HCT116 (cell line): ENCODE measurements at regions not wholly inside any gene's neighbourhood (a gene's known extent, or its start where the extent isn't known, plus 50 kb on each side); places are given as distances from the start of the nearest gene placed in this dataset.
"Not testable (repeated sequence)": the region's sequence is repeated elsewhere in the genome, so short reads cannot be mapped to it uniquely, and the experiment has no call there.

Experiments
- CEBPB ChIP-seq: IDR thresholded peaks from 2 replicates; pipeline ENCODE4 v1.6.1; 2012; ENCODE audit warnings: low read depth
- ELF1 ChIP-seq: IDR thresholded peaks from 2 replicates; pipeline ENCODE4 v1.6.1; 2012; ENCODE audit warnings: low read depth, borderline replicate concordance
- EZH2 ChIP-seq: fragments of 200-600 bp; sonication (generic); IDR thresholded peaks from 2 replicates; pipeline ENCODE4 v1.6.1; 2017; ENCODE audit warnings: antibody characterized with exemption, mixed run types
- EZH2phosphoT487 ChIP-seq: fragments of 200-600 bp; IDR thresholded peaks from 2 replicates; pipeline ENCODE4 v1.6.1; 2018; ENCODE audit warnings: antibody characterized with exemption, borderline replicate concordance
- POLR2A ChIP-seq: IDR thresholded peaks from 2 replicates; pipeline ENCODE4 v1.7.0; 2011; ENCODE audit warnings: borderline replicate concordance; ENCODE audit not compliant: insufficient read depth, insufficient read length; ENCODE audit errors: extremely low read depth
- POLR2AphosphoS5 ChIP-seq: IDR thresholded peaks from 2 replicates; pipeline ENCODE4 v1.6.1; 2011; ENCODE audit warnings: mild to moderate bottlenecking, low read depth, low read length, moderate library complexity
- SP1 ChIP-seq: IDR thresholded peaks from 2 replicates; pipeline ENCODE4 v1.6.1; 2012; ENCODE audit warnings: low read depth
- TCF7L2 ChIP-seq: IDR thresholded peaks from 2 replicates; pipeline ENCODE4 v1.7.0; 2011; ENCODE audit warnings: borderline replicate concordance, inconsistent platforms; ENCODE audit not compliant: insufficient read depth, insufficient read length; ENCODE audit errors: extremely low read depth
- ZNF274 ChIP-seq: fragments of 200-500 bp; sonication (Bioruptor generic); IDR thresholded peaks from 2 replicates; pipeline ENCODE4 v1.6.1; 2014; ENCODE audit warnings: mild to moderate bottlenecking, low read depth, low read length, inconsistent platforms
- TF ChIP-seq, protein P1 (sequence below): IDR thresholded peaks from 2 replicates; pipeline ENCODE4 v1.6.1; 2012; ENCODE audit warnings: low read depth
- TF ChIP-seq, protein P2 (sequence below), 3 experiments: fragments of 200-600 bp in 1 of 3; sonication (generic) in 1 of 3; IDR thresholded peaks in 2 of 3; conservative IDR thresholded peaks in 1 of 3; 2 replicates each; pipeline ENCODE4 v1.5.1; 2012 to 2017; ENCODE audit warnings: low read depth in 2 of 3, low read length in 2 of 3, antibody characterized with exemption in 1 of 3, borderline replicate concordance in 1 of 3, control low read depth in 1 of 3, mild to moderate bottlenecking in 1 of 3, mixed read lengths in 1 of 3, mixed run types in 1 of 3, moderate library complexity in 1 of 3; ENCODE audit not compliant: insufficient read depth in 1 of 3
- TF ChIP-seq, protein P3 (sequence below): IDR thresholded peaks from 2 replicates; pipeline ENCODE4 v1.6.1; 2011; ENCODE audit warnings: mild to moderate bottlenecking, low read length, moderate library complexity; ENCODE audit not compliant: insufficient replicate concordance; ENCODE audit errors: extremely low read depth
- TF ChIP-seq, protein P4 (sequence below): IDR thresholded peaks from 2 replicates; pipeline ENCODE4 v1.6.1; 2012

DNA sequence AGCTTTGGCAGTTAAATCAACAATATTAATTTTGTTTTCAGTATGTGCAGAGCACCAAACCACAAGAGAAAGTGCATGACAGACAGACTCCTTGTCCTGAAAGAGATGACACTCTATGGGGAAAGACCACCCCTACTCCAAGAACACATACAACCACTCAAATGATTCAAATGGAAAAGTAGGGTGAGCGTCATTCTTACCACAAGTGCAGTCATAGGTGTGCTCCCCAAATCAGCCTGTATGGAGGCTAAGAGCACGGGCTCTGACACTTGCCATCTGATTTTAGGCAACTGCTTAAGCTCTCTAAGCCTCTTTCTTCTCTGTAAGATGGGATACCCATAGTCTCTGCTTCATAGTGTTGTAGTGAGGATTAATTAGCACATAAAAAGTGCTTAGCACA, 56.7 kb upstream of the TERB2 start:
- not testable (repeated sequence) for TF ChIP-seq EZH2, POLR2A, EZH2phosphoT487, ELF1, ZNF274, CEBPB, POLR2AphosphoS5, TCF7L2, SP1
- TF ChIP-seq, protein P1, sequence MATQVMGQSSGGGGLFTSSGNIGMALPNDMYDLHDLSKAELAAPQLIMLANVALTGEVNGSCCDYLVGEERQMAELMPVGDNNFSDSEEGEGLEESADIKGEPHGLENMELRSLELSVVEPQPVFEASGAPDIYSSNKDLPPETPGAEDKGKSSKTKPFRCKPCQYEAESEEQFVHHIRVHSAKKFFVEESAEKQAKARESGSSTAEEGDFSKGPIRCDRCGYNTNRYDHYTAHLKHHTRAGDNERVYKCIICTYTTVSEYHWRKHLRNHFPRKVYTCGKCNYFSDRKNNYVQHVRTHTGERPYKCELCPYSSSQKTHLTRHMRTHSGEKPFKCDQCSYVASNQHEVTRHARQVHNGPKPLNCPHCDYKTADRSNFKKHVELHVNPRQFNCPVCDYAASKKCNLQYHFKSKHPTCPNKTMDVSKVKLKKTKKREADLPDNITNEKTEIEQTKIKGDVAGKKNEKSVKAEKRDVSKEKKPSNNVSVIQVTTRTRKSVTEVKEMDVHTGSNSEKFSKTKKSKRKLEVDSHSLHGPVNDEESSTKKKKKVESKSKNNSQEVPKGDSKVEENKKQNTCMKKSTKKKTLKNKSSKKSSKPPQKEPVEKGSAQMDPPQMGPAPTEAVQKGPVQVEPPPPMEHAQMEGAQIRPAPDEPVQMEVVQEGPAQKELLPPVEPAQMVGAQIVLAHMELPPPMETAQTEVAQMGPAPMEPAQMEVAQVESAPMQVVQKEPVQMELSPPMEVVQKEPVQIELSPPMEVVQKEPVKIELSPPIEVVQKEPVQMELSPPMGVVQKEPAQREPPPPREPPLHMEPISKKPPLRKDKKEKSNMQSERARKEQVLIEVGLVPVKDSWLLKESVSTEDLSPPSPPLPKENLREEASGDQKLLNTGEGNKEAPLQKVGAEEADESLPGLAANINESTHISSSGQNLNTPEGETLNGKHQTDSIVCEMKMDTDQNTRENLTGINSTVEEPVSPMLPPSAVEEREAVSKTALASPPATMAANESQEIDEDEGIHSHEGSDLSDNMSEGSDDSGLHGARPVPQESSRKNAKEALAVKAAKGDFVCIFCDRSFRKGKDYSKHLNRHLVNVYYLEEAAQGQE, result not testable (repeated sequence)
- TF ChIP-seq, protein P2, sequence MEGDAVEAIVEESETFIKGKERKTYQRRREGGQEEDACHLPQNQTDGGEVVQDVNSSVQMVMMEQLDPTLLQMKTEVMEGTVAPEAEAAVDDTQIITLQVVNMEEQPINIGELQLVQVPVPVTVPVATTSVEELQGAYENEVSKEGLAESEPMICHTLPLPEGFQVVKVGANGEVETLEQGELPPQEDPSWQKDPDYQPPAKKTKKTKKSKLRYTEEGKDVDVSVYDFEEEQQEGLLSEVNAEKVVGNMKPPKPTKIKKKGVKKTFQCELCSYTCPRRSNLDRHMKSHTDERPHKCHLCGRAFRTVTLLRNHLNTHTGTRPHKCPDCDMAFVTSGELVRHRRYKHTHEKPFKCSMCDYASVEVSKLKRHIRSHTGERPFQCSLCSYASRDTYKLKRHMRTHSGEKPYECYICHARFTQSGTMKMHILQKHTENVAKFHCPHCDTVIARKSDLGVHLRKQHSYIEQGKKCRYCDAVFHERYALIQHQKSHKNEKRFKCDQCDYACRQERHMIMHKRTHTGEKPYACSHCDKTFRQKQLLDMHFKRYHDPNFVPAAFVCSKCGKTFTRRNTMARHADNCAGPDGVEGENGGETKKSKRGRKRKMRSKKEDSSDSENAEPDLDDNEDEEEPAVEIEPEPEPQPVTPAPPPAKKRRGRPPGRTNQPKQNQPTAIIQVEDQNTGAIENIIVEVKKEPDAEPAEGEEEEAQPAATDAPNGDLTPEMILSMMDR (IDR thresholded peaks at IDR 0.05 in 2 of 3, conservative IDR thresholded peaks at IDR 0.05 in 1 of 3; ENCODE audit: borderline replicate concordance in 1 of 3, insufficient read depth in 1 of 3, low read depth in 2 of 3, low read length in 2 of 3), result not testable (repeated sequence)
- TF ChIP-seq, protein P3, sequence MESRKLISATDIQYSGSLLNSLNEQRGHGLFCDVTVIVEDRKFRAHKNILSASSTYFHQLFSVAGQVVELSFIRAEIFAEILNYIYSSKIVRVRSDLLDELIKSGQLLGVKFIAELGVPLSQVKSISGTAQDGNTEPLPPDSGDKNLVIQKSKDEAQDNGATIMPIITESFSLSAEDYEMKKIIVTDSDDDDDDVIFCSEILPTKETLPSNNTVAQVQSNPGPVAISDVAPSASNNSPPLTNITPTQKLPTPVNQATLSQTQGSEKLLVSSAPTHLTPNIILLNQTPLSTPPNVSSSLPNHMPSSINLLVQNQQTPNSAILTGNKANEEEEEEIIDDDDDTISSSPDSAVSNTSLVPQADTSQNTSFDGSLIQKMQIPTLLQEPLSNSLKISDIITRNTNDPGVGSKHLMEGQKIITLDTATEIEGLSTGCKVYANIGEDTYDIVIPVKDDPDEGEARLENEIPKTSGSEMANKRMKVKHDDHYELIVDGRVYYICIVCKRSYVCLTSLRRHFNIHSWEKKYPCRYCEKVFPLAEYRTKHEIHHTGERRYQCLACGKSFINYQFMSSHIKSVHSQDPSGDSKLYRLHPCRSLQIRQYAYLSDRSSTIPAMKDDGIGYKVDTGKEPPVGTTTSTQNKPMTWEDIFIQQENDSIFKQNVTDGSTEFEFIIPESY, result not testable (repeated sequence)
- TF ChIP-seq, protein P4, sequence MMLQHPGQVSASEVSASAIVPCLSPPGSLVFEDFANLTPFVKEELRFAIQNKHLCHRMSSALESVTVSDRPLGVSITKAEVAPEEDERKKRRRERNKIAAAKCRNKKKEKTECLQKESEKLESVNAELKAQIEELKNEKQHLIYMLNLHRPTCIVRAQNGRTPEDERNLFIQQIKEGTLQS, result not testable (repeated sequence)
